Muscle of arm (tissue), 1 donor: ENCODE measurements at regions not wholly inside any gene's neighbourhood (a gene's known extent, or its start where the extent isn't known, plus 50 kb on each side); places are given as distances from the start of the nearest gene placed in this dataset.
"Not testable (repeated sequence)": the region's sequence is repeated elsewhere in the genome, so short reads cannot be mapped to it uniquely, and the experiment has no call there.

Source experiments
- DNase-seq: peaks from one replicate; pipeline ENCODE4 v3.0.0-alpha.2; 2013

DNA sequence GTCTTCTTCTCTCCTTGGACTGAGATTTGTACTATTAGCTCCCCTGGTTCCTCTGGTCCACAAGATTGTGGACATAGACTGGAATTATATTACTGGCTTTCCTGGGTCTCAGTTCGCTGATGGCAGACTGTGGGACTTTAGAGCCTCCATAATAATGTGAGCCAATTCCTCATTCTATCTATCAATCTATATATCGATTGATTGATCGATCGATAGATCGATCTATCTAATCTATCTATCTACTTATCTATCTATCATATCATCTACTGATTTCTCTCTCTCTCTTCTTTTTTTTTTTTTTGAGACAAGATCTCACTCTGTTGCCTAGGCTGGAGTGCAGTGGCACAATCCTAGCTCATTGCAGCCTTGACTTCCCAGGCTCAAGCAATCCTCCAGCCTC, 51.5 kb upstream of the DDR1 start:
- DNase-seq: no peak

DNA sequence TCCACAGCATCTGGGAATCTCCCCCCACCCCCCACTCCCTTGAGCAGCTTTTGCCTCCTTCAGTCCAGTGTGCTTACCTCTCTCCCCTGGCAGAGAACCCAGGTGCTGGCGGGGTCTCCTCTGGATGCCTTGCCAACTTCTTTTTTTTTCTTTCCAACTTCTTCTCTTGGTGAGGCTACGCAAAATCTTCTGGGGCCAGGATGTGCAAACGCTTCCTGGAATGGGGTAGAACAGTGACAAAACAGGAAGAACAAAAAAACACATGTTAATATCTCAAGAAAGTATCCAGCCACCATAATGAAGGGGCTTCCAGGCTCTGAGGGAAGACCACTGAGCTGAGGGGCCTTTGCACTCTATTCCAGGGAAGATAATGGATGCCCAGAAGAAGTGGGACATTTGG, 53.9 kb upstream of the DDR1 start:
- no peak for DNase-seq

- DNase-seq: no peak
Observed at GRCh38 chr6:30829639-30830255, 54.6 kb upstream of the DDR1 start.

DNA sequence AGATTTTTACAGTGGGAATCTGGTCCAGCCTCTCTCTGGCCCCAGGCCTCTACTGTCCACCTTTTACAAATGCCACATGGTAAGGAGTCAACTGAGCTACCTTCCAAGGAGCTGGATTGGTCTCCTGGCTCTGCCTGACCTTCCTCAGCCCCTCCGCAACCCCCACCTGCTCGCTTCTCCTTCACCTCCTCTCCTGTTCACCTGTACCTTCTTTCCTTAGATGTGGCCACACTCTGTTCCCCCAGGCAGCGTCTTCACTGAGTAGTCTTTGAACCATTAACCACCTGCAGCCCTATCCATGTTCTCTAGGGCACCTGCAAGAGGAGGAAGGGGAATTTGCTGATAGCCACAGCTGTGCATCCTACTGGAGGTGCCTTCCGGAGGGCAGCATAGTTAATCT, 55.3 kb upstream of the DDR1 start:
- no peak for DNase-seq

GRCh38 chr6:30828027-30828962, 56.0 kb upstream of the DDR1 start:
- DNase-seq: peak; percentile 89

- DNase-seq: no peak
Observed at GRCh38 chr6:30826961-30827342, 57.4 kb upstream of the DDR1 start.

DNA sequence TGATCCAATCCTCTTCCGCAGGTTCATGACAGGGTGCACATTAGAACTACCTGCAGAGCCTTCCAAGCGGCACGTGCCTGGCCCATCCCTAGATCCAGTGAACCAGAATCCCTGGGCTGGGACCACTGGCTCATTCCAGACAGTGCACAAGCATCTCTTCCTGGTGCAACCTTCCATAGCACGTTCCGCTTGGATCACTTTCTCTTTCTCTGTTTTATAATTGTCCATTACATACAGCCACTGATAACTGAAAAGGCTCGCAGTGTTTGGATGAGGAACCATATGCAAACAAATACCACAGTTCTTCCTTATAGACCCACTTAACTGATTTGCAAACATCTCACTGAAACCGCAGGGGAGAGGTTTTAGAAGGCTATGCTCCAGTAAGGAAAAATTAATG, 59.6 kb upstream of the DDR1 start:
- DNase-seq: no peak

DNA sequence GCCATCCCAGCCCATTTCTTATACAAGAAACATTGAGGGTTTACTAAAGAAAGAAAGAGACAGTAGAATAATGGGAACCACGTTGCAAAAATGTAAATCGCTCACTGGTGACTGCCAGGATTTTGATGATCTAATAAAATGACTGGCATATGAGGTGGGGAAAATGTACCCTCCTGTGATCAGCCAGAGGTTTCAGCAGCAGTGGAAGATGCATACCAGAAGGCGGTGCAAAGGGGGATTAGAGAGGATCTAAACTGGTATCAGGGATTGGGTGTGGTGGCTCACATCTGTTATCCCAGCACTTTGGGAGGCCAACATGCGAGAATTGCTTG, 60.8 kb upstream of the DDR1 start:
- no peak for DNase-seq

GRCh38 chr6:30821862-30822784, 62.2 kb upstream of the DDR1 start:
- no peak for DNase-seq

DNA sequence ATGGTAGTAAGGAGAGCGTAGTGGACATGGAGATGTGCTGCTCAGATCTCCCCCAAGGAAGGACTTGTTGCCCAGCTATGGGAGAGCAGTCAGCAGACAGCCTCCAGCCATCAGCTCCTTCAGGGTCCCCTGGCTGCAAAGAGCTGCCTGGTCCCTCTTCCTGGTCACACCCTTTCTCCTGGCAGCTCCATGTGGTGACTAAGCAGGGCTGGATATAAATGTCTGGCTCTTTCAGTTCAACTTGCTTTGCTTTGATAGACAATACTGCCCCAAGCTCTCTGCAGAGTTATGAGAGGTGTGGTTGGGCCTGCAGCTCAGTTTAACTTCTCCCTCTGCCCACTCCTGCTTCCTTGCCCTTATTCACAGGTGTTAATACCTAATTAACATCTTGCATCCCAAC, 64.1 kb upstream of the DDR1 start:
- no peak for DNase-seq

DNA sequence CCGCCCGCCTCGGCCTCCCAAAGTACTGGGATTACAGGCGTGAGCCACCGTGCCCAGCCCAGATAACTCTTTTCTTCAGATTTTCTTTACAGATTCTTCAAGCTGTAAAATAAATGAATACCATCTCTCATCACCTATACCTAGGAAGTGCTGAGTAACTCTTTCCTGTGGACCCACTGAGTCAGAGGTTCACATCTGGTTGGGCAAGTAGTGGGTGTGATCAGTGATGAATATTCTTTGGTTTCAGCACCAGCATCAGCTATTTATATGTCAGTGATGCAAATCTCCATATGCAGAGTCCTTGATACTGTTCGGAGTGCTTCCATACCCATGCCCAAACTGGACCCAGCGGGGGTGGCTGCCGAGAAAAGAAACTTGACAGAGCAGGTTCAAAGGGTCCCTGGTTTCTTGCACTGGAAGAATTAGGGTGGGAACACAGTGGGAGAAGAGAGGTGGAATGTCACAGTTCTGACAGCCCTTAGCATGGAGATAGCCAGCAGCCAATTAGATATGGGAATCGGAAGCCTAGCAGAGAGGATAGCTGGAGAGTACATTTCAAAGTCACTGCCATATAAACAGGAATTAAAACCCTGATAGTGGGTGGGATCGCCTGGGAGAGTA, 64.9 kb upstream of the DDR1 start:
- no peak for DNase-seq

DNA sequence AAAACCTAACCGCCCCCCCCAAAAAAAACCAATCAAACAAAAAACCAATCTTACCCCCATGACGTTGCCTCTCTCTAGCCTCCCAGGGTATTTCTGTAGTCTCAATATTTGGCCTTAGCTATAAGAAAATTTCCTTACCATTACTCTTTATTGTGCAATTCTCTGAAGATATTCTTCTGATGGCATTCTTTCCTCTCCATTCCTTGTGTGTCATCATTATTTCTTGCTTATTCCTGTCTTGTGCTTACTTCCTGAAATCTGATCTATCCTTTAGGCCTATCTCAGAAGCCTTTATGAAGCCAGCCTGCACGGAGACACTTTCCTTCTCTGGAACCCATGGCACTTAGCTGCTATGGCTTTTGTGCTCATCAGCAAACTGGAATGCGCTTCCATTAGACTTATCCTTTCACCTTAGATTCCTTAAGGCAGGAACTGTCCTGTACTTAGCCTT, 65.9 kb upstream of the DDR1 start:
- no peak for DNase-seq

- no peak for DNase-seq
Observed at GRCh38 chr6:30816791-30817739, 67.3 kb upstream of the DDR1 start.

- not testable (repeated sequence) for DNase-seq
Observed at GRCh38 chr6:30816296-30816695, 68.0 kb upstream of the DDR1 start.

DNA sequence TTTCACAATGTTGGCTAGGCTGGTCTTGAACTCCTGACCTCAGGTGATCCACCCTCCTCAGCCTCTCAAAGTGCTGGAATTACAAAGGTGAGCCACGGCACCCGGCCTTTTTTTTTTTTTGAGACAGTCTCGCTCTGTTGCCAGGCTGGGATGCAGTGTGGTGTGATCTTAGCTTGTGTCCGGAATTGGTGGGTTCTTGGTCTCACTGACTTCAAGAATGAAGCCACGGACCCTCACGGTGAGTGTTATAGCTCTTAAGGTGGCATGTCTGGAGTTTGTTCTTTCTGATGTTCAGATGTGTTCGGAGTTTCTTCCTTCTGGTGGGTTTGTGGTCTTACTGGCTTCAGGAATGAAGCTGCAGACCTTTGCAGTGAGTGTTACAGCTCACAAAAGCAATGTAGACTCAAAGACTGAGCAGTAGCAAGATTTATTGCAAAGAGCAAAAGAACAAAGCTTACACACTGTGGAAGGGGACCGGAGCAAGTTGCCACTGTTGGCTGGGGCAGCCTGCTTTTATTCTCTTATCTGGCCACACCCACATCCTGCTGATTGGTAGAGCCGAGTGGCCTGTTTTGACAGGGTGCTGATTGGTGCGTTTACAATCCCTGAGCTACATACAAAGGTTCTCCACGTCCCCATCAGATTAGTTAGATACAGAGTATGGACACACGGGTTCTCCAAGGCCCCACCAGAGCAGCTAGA, 69.1 kb upstream of the DDR1 start:
- not testable (repeated sequence) for DNase-seq

- no peak for DNase-seq
Observed at GRCh38 chr6:30814146-30815040, 69.9 kb upstream of the DDR1 start.

DNA sequence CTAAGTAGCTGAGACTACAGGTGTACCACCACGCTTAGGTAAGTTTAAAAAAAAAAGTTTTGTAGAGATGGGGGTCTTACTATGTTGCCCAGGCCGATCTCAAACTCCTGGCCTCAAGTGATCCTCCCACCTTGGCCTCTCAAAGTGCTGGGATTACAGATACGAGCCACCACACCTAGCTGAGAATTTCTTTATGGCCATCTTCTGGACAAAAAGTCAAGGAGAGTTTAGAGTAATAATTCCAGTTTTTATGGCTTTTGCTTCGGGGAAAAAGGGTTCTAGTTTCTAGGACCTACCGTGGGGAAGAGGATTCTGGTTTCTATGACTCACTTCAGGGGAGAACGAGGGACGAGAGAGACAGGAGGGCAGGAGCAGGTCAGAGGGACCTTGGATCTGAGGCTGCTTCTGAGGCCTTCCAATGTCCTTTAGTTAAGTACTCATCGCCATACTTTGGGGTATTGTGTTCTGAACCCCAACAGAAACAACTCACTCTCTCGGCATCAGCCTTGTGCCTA, 69.3 kb upstream of the IER3 start:
- no peak for DNase-seq

GRCh38 chr6:30810813-30811339, 66.5 kb upstream of the IER3 start:
- no peak for DNase-seq
